ENCODE measurements at regions not wholly inside any gene's neighbourhood (a gene's known extent, or its start where the extent isn't known, plus 50 kb on each side); places are given as distances from the start of the nearest gene placed in this dataset.
"Not testable (repeated sequence)": the region's sequence is repeated elsewhere in the genome, so short reads cannot be mapped to it uniquely, and the experiment has no call there.

- no peak for ATAC-seq
Observed at GRCh38 chr6:66538551-66539135, 831.6 kb upstream of the EYS start.

DNA sequence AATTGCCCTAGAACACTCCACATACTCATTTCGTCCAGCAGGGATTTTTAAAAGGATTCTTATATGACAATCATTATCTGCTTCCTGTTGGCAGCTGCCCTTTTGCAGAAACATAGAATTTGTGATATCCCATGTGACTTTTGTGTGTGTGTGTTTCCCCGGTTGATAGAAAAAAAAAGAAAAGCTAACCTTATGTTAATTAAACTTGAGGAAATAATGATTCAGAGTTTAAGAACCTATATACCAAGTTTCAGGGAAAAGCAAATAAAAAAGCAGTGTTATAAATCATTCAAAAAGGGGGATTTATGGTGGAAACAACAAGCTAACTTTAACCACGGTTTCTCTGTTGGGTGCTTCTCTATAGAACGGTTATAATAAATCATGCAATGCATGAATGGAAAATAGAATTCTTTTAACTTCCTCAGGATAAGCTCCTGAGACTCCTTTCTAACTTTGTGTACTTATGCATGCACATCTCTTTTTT lies 826.9 kb upstream of the EYS start:
- ATAC-seq, result no peak

- ATAC-seq, result no peak
Observed at GRCh38 chr6:66526061-66526460, 819.0 kb upstream of the EYS start.

- no peak for ATAC-seq
Observed at GRCh38 chr6:66522864-66523263, 815.8 kb upstream of the EYS start.

GRCh38 chr6:66516377-66516776 lies 809.4 kb upstream of the EYS start:
- ATAC-seq, result no peak

GRCh38 chr6:66508433-66508832 lies 801.4 kb upstream of the EYS start:
- ATAC-seq, result no peak

- ATAC-seq, result no peak
Observed at GRCh38 chr6:66499851-66500250, 792.8 kb upstream of the EYS start.

- no peak for ATAC-seq
Observed at GRCh38 chr6:66496659-66497058, 789.6 kb upstream of the EYS start.

- ATAC-seq, result not testable (repeated sequence)
Observed at GRCh38 chr6:66494643-66495042, 787.6 kb upstream of the EYS start.

GRCh38 chr6:66489269-66489987 lies 782.4 kb upstream of the EYS start:
- no peak for ATAC-seq

DNA sequence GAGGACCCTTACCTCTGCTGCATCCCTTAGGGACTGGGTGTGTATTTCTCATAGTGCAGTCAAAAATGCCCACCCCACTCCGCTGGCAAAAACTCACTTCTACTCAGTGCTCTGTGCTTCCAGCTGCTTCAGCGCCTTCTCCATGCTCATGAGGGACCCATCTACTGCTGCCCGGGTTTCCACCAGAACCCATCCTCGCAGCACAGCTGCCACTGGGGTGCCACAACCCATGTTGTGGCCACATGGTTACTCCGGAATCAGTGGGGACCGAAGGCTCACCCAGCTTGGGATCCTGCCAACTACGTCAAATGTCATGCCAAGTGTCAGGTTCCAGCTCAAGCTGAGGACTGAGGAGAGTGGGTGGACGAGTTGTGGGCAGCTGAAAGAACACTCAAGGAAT lies 774.2 kb upstream of the EYS start:
- ATAC-seq, result no peak

- no peak for ATAC-seq
Observed at GRCh38 chr6:66478705-66479104, 771.7 kb upstream of the EYS start.

- no peak for ATAC-seq
Observed at GRCh38 chr6:66435321-66435720, 728.3 kb upstream of the EYS start.

DNA sequence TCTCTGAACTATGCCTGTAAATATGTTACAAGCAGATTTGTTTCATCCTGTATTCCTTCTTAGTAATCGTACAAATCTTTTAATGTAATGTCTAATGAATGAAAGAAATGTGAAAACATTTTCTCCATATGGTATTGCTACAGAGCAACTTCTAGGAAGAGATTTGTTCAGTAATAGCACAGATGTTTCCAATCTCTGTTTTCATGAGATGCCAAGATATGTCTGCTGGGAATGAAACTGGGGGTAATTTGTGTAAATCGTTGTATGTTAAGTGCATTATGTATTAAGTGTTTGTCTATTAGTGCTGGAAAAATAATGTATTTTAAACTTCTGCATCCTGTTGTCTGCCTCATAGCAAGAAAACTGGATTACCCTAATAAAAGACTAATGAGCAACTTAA lies 722.2 kb upstream of the EYS start:
- ATAC-seq, result no peak

DNA sequence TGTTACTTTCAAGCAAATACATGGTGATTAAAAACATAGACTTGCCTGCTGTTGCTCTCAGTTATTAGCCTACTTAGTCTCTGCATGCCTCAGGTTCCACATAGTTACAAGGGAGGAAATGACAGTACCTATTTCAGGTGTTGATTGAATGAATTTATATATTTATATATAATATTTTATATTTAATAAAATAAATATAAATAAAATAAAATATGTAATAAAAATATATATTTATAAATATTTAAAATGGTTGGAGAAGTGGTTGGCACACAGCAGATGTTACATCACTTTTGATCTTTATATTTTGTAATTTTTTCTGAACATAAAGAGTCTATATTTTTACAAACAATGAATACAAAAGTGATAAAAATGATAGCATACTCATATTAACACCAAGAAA lies 716.0 kb upstream of the EYS start:
- ATAC-seq, result no peak

- ATAC-seq, result no peak
Observed at GRCh38 chr6:66421570-66421969, 714.5 kb upstream of the EYS start.

DNA sequence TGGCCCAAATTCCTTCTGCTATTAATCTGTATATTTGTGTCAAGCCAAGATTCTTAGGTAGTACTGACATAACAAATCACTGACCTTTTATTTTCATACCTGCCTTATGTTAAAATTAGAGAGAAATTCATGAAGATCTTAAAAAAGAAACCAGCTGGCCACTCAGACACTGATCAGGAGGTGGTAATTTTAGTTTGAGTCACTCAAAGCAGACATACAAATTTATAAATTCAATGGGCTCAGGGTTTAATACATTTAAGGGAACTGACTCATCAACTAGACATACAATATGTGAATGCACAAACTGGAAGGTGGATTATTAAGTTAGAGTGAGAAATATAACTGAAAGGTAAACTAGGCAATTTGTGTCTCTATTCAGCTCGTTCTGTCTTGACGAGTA lies 711.9 kb upstream of the EYS start:
- no peak for ATAC-seq

DNA sequence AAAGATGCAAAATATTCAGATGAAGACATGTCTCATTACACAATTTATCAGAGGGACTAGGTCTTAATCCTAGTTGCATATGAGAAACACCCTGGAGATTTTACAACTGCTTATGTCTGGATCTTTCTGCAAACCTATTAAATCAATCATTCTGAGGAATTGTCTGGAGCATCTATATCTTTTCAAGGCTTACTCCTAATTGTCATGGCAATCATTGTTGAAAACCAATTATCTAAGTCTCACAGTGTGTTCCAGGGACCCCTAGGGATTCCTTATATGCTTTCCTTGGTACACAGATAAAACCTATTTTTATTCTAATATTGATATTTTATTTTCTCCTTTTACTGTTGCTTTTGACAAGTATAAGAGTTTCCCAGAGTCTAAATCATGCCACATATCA lies 696.9 kb upstream of the EYS start:
- no peak for ATAC-seq

- ATAC-seq, result no peak
Observed at GRCh38 chr6:66402873-66403272, 695.8 kb upstream of the EYS start.

GRCh38 chr6:66396549-66396948 lies 689.5 kb upstream of the EYS start:
- ATAC-seq, result no peak

DNA sequence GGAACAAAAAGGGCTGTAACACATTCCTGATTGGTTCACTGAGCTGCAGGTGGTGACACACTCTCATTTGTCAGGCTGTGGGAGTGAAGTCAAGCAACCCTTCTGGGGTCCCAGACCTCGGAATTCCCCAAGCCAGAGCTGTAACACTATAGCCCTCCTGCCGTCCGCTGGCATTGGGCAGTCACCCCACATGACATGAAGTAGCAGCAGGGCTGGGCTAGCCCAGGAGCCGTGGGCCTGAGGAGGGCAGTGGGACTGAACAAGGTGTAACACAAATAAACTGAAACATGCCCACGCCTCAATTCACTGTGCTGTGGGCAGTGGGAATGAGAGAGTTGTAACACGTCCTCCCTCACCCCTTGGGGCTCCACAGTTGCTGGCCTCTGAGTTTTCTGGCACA lies 689.1 kb upstream of the EYS start:
- ATAC-seq, result no peak

DNA sequence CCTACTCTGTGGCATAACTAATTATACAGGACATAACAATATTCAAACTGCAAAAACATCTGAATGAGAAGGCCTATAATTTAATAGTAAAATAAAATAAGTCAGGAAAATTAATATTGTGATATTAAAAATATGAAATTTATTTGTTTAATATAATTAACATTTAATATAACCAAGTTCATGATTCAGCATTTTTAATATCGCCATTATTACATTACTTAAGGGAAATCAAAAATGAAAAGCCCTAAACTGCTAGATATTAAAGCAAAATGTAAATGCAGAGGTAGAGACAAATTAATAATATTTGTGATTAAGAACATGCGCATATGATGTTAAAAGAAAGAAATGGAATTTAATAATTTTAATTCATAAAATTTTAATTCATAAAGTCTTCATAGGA lies 683.4 kb upstream of the EYS start:
- no peak for ATAC-seq

- no peak for ATAC-seq
Observed at GRCh38 chr6:66376001-66376400, 669.0 kb upstream of the EYS start.

GRCh38 chr6:66369407-66369806 lies 662.4 kb upstream of the EYS start:
- no peak for ATAC-seq

DNA sequence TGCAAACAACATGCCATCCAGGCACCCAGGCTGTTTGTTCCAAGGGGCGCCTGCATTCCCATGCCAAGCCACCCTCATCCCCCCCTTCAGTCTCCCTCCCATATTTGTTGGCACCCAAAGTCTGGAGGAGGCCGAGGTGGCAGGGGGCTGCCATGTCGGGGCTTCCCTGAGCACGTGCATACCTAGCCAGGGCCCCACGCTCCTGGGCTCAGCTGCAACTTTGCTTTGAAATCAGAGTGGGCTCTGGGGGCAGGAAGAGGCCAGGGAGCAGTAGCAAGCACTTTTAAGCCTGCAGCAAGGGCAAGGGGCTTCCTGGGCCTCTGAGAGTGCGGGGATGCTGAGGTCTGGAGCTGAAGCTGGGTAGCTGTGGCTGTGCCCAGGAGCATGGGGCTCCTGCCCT lies 655.9 kb upstream of the EYS start:
- ATAC-seq, result no peak

All from esophagus mucosa (tissue), 1 donor.